HG02973 (cell line): ENCODE measurements at regions not wholly inside any gene's neighbourhood (a gene's known extent, or its start where the extent isn't known, plus 50 kb on each side); places are given as distances from the start of the nearest gene placed in this dataset.

Experiments used
- ATAC-seq: cut with Tn5 transposase; IDR thresholded peaks from one replicate; pipeline ENCODE4 v1.9.1; 2021; ENCODE audit warnings: moderate library complexity; ENCODE audit not compliant: unreplicated experiment

GRCh38 chr2:16051841-16052564 is 111.7 kb downstream of the MYCN start:
- ATAC-seq: no peak

- no peak for ATAC-seq
Measured at GRCh38 chr2:16050908-16051489, 110.6 kb downstream of the MYCN start.

GRCh38 chr2:16050261-16050907 is 110.0 kb downstream of the MYCN start:
- ATAC-seq: no peak

GRCh38 chr2:16049406-16049805 is 109.1 kb downstream of the MYCN start:
- no peak for ATAC-seq

GRCh38 chr2:16048466-16048865 is 108.1 kb downstream of the MYCN start:
- no peak for ATAC-seq

- no peak for ATAC-seq
Measured at GRCh38 chr2:16047701-16048100, 107.4 kb downstream of the MYCN start.

GRCh38 chr2:16046649-16047048 is 106.3 kb downstream of the MYCN start:
- no peak for ATAC-seq

- ATAC-seq: no peak
Measured at GRCh38 chr2:16045653-16046352, 105.5 kb downstream of the MYCN start.

GRCh38 chr2:16044946-16045456 is 104.7 kb downstream of the MYCN start:
- no peak for ATAC-seq

- ATAC-seq: no peak
Measured at GRCh38 chr2:16043627-16044026, 103.3 kb downstream of the MYCN start.

GRCh38 chr2:16043192-16043591 is 102.8 kb downstream of the MYCN start:
- no peak for ATAC-seq

- ATAC-seq: no peak
Measured at GRCh38 chr2:16042201-16042700, 101.9 kb downstream of the MYCN start.

- no peak for ATAC-seq
Measured at GRCh38 chr2:16040271-16041010, 100.1 kb downstream of the MYCN start.

- ATAC-seq: no peak
Measured at GRCh38 chr2:16039823-16040222, 99.5 kb downstream of the MYCN start.

GRCh38 chr2:16039055-16039454 is 98.7 kb downstream of the MYCN start:
- no peak for ATAC-seq

- no peak for ATAC-seq
Measured at GRCh38 chr2:16038621-16039020, 98.3 kb downstream of the MYCN start.

GRCh38 chr2:16037808-16038457 is 97.6 kb downstream of the MYCN start:
- no peak for ATAC-seq

- ATAC-seq: no peak
Measured at GRCh38 chr2:16036951-16037350, 96.6 kb downstream of the MYCN start.

GRCh38 chr2:16035747-16036745 is 95.7 kb downstream of the MYCN start:
- no peak for ATAC-seq
